Activated naive CD8-positive, alpha-beta T cell treated with anti-CD3 and anti-CD28 coated beads for 36 hours (primary cell): ENCODE measurements at regions not wholly inside any gene's neighbourhood (a gene's known extent, or its start where the extent isn't known, plus 50 kb on each side); places are given as distances from the start of the nearest gene placed in this dataset.

ENCODE experiments used
- DNase-seq: peaks from one replicate; pipeline ENCODE4 v3.0.0; 2021
- H3K27ac Mint-ChIP-seq: one replicate; pipeline ENCODE4 v1.8.0; 2022; ENCODE audit warnings: mild to moderate bottlenecking, moderate library complexity, mixed read lengths
- H3K27me3 Mint-ChIP-seq: one replicate; pipeline ENCODE4 v1.8.0; 2022; ENCODE audit warnings: mild to moderate bottlenecking, mixed read lengths
- H3K36me3 Mint-ChIP-seq: one replicate; pipeline ENCODE4 v1.8.0; 2021; ENCODE audit warnings: mild to moderate bottlenecking, mixed read lengths
- H3K4me1 Mint-ChIP-seq: one replicate; pipeline ENCODE4 v1.8.0; 2021; ENCODE audit warnings: mixed read lengths
- H3K4me3 Mint-ChIP-seq: one replicate; pipeline ENCODE4 v1.8.0; 2022; ENCODE audit warnings: mild to moderate bottlenecking, moderate library complexity, mixed read lengths
- H3K9me3 Mint-ChIP-seq: one replicate; pipeline ENCODE4 v1.8.0; 2022; ENCODE audit warnings: mixed read lengths

- Mint-ChIP-seq H3K27me3 (no peaks in the 10 kb centered on the region), H3K4me3 (no peak overlapping the region), H3K9me3 (peaks cover 2% of the 10 kb centered on the region), H3K36me3 (no peaks in the 10 kb centered on the region), H3K27ac (no peak overlapping the region), H3K4me1 (no peaks in the 10 kb centered on the region)
- no peak for DNase-seq
Observed at GRCh38 chr18:45228796-45229388, 386.4 kb upstream of the SLC14A2 start.

- Mint-ChIP-seq H3K4me3 (no peak overlapping the region), H3K4me1 (no peaks in the 10 kb centered on the region), H3K27ac (no peak overlapping the region)
Observed at GRCh38 chr18:45231617-45232016, 383.7 kb upstream of the SLC14A2 start.

GRCh38 chr18:45232061-45232460, 383.2 kb upstream of the SLC14A2 start:
- H3K4me1 Mint-ChIP-seq, result no peaks in the 10 kb centered on the region
- no peaks in the 10 kb centered on the region for H3K27me3 Mint-ChIP-seq
- no peak for DNase-seq
- H3K27ac Mint-ChIP-seq, result no peak overlapping the region
- no peaks in the 10 kb centered on the region for H3K9me3 Mint-ChIP-seq
- H3K4me3 Mint-ChIP-seq, result no peak overlapping the region
- no peaks in the 10 kb centered on the region for H3K36me3 Mint-ChIP-seq

More at GRCh38 chr18:45231617-45232016, 383.7 kb upstream of the SLC14A2 start:
- no peak for DNase-seq
- Mint-ChIP-seq H3K27me3 (no peaks in the 10 kb centered on the region), H3K9me3 (no peaks in the 10 kb centered on the region), H3K36me3 (no peaks in the 10 kb centered on the region)

GRCh38 chr18:45236676-45237075, 378.6 kb upstream of the SLC14A2 start:
- DNase-seq, result no peak
- Mint-ChIP-seq H3K4me1 (no peaks in the 10 kb centered on the region), H3K36me3 (no peaks in the 10 kb centered on the region), H3K27ac (no peak overlapping the region), H3K4me3 (no peak overlapping the region), H3K9me3 (no peaks in the 10 kb centered on the region), H3K27me3 (no peaks in the 10 kb centered on the region)

GRCh38 chr18:45237343-45238098, 377.8 kb upstream of the SLC14A2 start:
- Mint-ChIP-seq H3K4me3 (no peak overlapping the region), H3K36me3 (no peaks in the 10 kb centered on the region), H3K9me3 (no peaks in the 10 kb centered on the region), H3K27me3 (no peaks in the 10 kb centered on the region), H3K27ac (no peak overlapping the region), H3K4me1 (no peaks in the 10 kb centered on the region)
- DNase-seq, result no peak

- H3K4me1 Mint-ChIP-seq, result no peaks in the 10 kb centered on the region
- H3K4me3 Mint-ChIP-seq, result no peak overlapping the region
- H3K27ac Mint-ChIP-seq, result no peak overlapping the region
- no peaks in the 10 kb centered on the region for H3K27me3 Mint-ChIP-seq
- no peaks in the 10 kb centered on the region for H3K9me3 Mint-ChIP-seq
- no peaks in the 10 kb centered on the region for H3K36me3 Mint-ChIP-seq
- DNase-seq, result no peak
Observed at GRCh38 chr18:45241271-45241670, 374.0 kb upstream of the SLC14A2 start.

GRCh38 chr18:45241982-45242565, 373.2 kb upstream of the SLC14A2 start:
- H3K4me1 Mint-ChIP-seq, result no peaks in the 10 kb centered on the region
- H3K9me3 Mint-ChIP-seq, result no peaks in the 10 kb centered on the region
- H3K27ac Mint-ChIP-seq, result no peak overlapping the region
- no peak overlapping the region for H3K4me3 Mint-ChIP-seq
- no peaks in the 10 kb centered on the region for H3K27me3 Mint-ChIP-seq
- no peaks in the 10 kb centered on the region for H3K36me3 Mint-ChIP-seq
- DNase-seq, result no peak

- H3K36me3 Mint-ChIP-seq, result no peaks in the 10 kb centered on the region
- no peak overlapping the region for H3K4me3 Mint-ChIP-seq
- DNase-seq, result no peak
Observed at GRCh38 chr18:45243340-45244110, 371.8 kb upstream of the SLC14A2 start.

GRCh38 chr18:45245091-45245511, 370.2 kb upstream of the SLC14A2 start:
- Mint-ChIP-seq H3K36me3 (no peaks in the 10 kb centered on the region), H3K27me3 (peaks cover 9% of the 10 kb centered on the region), H3K27ac (no peak overlapping the region), H3K9me3 (no peaks in the 10 kb centered on the region), H3K4me1 (no peaks in the 10 kb centered on the region), H3K4me3 (no peak overlapping the region)
- DNase-seq, result no peak

More at GRCh38 chr18:45243340-45244110, 371.8 kb upstream of the SLC14A2 start:
- Mint-ChIP-seq H3K9me3 (no peaks in the 10 kb centered on the region), H3K4me1 (no peaks in the 10 kb centered on the region), H3K27me3 (peaks cover 4% of the 10 kb centered on the region), H3K27ac (no peak overlapping the region)

GRCh38 chr18:45248240-45248903, 366.9 kb upstream of the SLC14A2 start:
- Mint-ChIP-seq H3K9me3 (no peaks in the 10 kb centered on the region), H3K4me1 (no peaks in the 10 kb centered on the region), H3K36me3 (no peaks in the 10 kb centered on the region), H3K4me3 (no peak overlapping the region), H3K27ac (no peak overlapping the region), H3K27me3 (peaks cover 9% of the 10 kb centered on the region)
- DNase-seq, result no peak

GRCh38 chr18:45249246-45249661, 366.0 kb upstream of the SLC14A2 start:
- Mint-ChIP-seq H3K27ac (no peak overlapping the region), H3K4me3 (no peak overlapping the region), H3K36me3 (no peaks in the 10 kb centered on the region), H3K9me3 (no peaks in the 10 kb centered on the region), H3K4me1 (no peaks in the 10 kb centered on the region), H3K27me3 (peaks cover 9% of the 10 kb centered on the region)
- no peak for DNase-seq

GRCh38 chr18:45250479-45250878, 364.8 kb upstream of the SLC14A2 start:
- DNase-seq, result no peak
- no peaks in the 10 kb centered on the region for H3K9me3 Mint-ChIP-seq
- no peak overlapping the region for H3K27ac Mint-ChIP-seq
- no peak overlapping the region for H3K4me3 Mint-ChIP-seq
- no peaks in the 10 kb centered on the region for H3K4me1 Mint-ChIP-seq
- no peaks in the 10 kb centered on the region for H3K36me3 Mint-ChIP-seq
- H3K27me3 Mint-ChIP-seq, result peaks cover 9% of the 10 kb centered on the region

- Mint-ChIP-seq H3K9me3 (no peaks in the 10 kb centered on the region), H3K36me3 (no peaks in the 10 kb centered on the region), H3K4me3 (no peak overlapping the region), H3K27ac (no peak overlapping the region), H3K4me1 (no peaks in the 10 kb centered on the region), H3K27me3 (peaks cover 9% of the 10 kb centered on the region)
- DNase-seq, result no peak
Observed at GRCh38 chr18:45251236-45251635, 364.0 kb upstream of the SLC14A2 start.

- Mint-ChIP-seq H3K9me3 (no peaks in the 10 kb centered on the region), H3K4me1 (no peaks in the 10 kb centered on the region), H3K27ac (no peak overlapping the region), H3K4me3 (no peak overlapping the region), H3K27me3 (peaks cover 9% of the 10 kb centered on the region), H3K36me3 (no peaks in the 10 kb centered on the region)
- DNase-seq, result no peak
Observed at GRCh38 chr18:45252474-45252873, 362.8 kb upstream of the SLC14A2 start.
